K562 (cell line): ENCODE measurements at regions not wholly inside any gene's neighbourhood (a gene's known extent, or its start where the extent isn't known, plus 50 kb on each side); places are given as distances from the start of the nearest gene placed in this dataset.

Experiments used
- ESRRA ChIP-seq: fragments of 450-650 bp; IDR thresholded peaks from 2 replicates; pipeline ENCODE4 v1.6.1; 2014; ENCODE audit warnings: low read depth, mild to moderate bottlenecking, moderate library complexity, borderline replicate concordance
- XRCC5 ChIP-seq: fragments of 200-400 bp; formaldehyde crosslinking; IDR thresholded peaks from 2 replicates; pipeline ENCODE4 v1.6.1; 2017; ENCODE audit warnings: low read depth, mild to moderate bottlenecking, low read length
- ZNF324 ChIP-seq: fragments of 250-450 bp; sonication (Bioruptor Pico); IDR thresholded peaks from 2 replicates; pipeline ENCODE4 v1.4.0; 2020; ENCODE audit warnings: mild to moderate bottlenecking
- TF ChIP-seq, protein P1 (sequence below): sonication (generic); formaldehyde crosslinking; IDR thresholded peaks from 2 replicates; pipeline ENCODE4 v1.8.1; 2022; ENCODE audit warnings: missing genetic modification reagents

- TF ChIP-seq XRCC5 (no peak), ESRRA (no peak), ZNF324 (CRISPR knock-in tag) (no peak)
- TF ChIP-seq, protein P1, sequence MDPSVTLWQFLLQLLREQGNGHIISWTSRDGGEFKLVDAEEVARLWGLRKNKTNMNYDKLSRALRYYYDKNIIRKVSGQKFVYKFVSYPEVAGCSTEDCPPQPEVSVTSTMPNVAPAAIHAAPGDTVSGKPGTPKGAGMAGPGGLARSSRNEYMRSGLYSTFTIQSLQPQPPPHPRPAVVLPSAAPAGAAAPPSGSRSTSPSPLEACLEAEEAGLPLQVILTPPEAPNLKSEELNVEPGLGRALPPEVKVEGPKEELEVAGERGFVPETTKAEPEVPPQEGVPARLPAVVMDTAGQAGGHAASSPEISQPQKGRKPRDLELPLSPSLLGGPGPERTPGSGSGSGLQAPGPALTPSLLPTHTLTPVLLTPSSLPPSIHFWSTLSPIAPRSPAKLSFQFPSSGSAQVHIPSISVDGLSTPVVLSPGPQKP (CRISPR knock-in tag): no peak
Measured at GRCh38 chr2:176391148-176391419, 121.8 kb downstream of the MTX2 start.
